DMS 273 (cell line): ENCODE measurements at regions not wholly inside any gene's neighbourhood (a gene's known extent, or its start where the extent isn't known, plus 50 kb on each side); places are given as distances from the start of the nearest gene placed in this dataset.
"Not testable (repeated sequence)": the region's sequence is repeated elsewhere in the genome, so short reads cannot be mapped to it uniquely, and the experiment has no call there.

Experiments
- DNase-seq: peaks from one replicate; lab custom pipeline; 2025; ENCODE audit not compliant: unreplicated experiment; lab: John Stamatoyannopoulos, UW

- no peak for DNase-seq
Measured at GRCh38 chr14:37650356-37651037, 55.1 kb downstream of the TTC6 start.

DNA sequence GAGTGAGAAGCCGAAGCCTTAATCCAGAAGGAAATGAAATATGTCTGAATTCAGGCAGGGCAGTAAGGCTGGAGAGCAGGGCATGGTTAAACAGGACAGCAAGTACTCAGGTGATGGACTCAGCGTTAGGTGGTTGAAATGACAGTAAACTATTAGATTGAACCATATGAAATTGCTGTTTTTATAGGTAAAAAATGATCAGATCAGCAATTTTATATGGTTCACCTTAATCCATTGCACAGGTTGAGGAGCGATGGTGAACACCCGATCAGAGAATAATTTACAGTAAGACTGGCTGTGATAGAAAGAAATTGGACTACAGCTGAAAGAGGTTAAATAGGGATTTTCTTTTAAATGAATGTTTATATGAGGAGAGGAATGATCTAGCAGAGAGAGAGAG is 56.6 kb downstream of the TTC6 start:
- DNase-seq, result no peak

DNA sequence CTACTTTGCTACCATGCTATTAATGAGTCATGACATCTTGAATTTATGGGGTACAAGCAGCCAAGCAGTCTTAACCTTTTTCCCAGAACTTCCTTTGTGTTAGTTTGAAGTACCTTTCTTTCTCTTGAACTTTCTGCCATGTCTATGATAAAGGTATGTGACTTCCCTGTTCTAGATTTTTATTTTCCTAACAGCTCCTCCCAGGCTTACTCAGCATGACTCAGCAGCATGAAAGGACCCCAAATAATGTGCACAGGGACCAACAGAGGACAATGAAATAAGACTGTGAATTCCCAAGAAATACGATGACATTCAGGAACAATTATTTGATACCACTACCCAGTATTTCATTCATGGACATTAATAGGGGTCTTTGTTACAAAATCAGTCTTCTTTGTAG is 60.0 kb downstream of the TTC6 start:
- DNase-seq, result no peak

DNA sequence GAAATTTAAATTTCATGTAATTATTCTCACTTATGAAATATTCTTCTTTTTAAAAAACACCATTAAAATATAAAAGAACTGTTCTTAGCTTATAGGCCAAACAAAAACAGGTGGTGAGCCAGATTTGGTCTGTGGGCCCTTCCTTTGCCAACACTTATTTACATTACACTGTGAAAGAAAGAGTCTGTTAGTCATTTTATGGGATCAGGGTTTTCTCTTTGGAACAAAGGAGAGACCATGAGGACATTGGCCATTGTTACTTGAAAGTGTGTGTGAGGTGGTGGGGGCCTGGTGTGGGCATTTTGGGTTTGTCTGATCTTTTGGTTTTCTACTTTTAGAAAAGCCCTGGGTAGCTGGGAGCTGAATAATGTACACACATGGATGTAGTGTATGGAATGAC is 62.7 kb downstream of the TTC6 start:
- peak; percentile 48 for DNase-seq

DNA sequence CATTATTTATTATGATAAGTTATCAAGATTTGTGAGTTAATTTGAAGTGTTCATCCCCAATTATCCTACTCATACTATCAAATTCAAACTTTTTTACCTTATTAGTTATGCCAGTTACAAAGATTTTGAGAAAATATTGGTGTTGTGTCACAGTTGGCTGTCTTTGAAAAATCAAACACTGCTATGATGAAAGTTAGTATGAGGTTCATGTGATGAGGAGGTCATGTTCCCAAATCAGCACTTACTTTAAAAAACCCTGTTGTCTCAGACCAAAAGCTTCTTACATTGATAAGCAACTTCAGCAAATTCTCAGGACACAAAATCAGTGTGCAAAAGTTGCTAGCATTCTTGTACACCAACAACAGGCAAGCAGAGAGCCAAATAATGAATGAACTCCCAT is 68.1 kb downstream of the TTC6 start:
- no peak for DNase-seq

DNA sequence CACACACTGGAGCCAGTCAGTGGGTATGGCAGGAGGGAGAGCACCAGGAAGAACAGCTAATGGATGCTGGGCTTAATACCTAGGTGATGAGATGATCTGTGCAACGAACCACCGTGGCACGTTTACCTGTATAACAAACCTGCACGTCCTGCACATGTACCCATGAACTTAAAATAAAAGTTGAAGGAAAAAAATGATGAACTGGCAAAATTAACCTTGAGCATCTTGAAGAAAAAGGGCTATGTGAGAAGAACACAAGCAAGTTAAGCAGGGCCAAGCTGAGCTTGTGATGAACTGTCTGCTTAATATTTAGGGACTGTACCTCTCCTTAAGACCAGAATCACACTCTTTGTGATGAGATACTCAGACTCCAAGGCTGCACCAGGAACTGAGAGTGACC is 70.0 kb downstream of the TTC6 start:
- DNase-seq, result no peak

- no peak for DNase-seq
Measured at GRCh38 chr14:37665951-37666350, 70.5 kb downstream of the TTC6 start.

DNA sequence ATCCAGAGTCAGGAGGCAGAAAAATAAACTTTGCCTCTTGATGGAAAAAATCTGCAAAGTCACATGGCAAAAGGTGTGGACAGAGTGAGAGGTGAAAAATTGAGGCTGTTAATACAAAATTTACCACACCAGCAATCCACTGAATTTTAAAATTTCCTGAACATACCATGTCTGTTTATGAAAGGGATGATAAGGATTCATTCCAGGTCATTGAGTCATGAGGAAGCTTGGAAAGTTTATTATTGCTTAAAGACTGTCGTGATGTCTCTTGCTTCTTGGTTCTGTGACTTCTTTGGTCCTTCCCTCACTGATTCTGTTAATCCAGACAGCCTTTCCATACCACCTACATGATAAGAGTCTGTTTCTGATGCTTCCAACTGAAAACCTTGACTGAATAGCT is 73.2 kb downstream of the TTC6 start:
- DNase-seq, result no peak

DNA sequence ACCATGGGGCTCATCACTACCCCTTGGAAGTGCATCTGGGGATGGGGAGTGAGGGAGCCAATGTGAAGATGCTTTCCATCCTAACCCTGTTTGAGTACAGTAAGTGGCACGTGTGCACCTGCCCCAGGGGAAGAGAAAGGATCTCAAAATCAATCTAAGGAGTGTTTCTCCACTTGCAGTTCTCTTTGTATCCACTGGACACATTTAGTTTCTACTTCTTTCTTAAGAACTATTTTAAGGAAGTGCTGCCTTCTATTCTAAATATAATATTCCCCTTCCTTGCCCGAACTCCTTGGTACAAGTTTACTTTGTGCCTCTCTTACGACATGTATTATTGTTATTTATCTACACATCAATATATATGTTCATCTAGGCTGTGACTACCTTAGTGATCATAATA is 73.8 kb downstream of the TTC6 start:
- peak; percentile 4 for DNase-seq

DNA sequence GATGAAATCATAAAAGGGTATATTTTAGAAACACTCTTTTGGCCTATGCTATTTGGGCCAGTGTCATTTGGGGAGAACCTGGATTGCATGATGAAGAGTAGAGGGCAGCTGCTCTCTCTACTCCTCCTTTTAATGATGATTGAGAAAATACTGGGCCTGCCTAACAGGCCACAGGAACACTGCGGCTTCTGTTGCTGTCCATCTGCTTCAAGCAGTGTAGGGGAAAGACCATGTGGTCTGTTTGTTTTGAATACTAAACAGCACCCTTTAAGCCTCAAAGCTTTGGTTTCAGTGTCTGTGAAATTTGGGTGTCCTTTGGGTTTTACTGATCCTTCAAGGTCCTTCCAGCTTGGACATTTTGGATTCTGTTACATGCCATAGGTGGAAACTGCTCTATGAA is 78.0 kb downstream of the TTC6 start:
- DNase-seq, result peak; percentile 86

GRCh38 chr14:37678916-37679315 is 83.5 kb downstream of the TTC6 start:
- DNase-seq, result no peak

DNA sequence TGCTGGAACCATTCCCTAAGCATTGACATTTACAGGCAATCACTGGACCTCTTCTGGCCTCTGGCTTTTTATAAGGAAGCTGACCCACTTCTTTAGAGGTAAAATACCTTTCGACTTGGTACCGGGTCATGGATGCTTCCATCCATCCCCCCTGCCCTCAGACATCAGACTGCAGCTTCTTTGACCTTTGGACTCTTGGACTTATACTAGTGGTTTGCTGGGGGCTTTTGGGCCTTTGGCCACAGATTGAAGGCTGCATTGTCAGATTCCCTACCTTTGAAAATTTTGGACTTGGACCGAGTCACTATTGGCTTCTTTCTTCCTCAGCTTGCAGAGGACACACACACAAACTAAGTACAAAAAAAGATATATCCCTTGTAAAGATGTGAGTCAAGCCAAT is 86.1 kb downstream of the TTC6 start:
- no peak for DNase-seq

GRCh38 chr14:37692680-37693079 is 97.3 kb downstream of the TTC6 start:
- not testable (repeated sequence) for DNase-seq

DNA sequence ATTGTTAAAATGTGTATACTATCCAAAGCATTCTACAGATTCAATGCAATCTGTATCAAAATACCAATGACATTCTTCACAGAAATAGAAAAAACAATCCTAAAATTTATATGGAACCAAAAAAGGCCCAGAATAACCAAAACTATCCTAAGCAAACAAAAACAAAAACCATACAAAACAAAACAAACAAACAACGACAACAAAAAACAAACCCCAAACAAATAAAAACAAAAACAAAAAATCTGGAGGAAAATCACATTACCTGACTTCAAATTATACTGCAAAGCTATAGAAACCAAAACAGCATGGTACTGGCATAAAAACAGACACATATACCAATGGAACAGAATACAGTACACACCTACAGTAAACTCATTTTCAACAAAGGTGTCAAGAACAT is 98.0 kb downstream of the TTC6 start:
- not testable (repeated sequence) for DNase-seq

GRCh38 chr14:37695866-37696265 is 100.4 kb downstream of the TTC6 start:
- no peak for DNase-seq

- no peak for DNase-seq
Measured at GRCh38 chr14:37697489-37698121, 102.2 kb downstream of the TTC6 start.

GRCh38 chr14:37698840-37699777 is 103.7 kb downstream of the TTC6 start:
- DNase-seq, result no peak

GRCh38 chr14:37707716-37708115 is 112.3 kb downstream of the TTC6 start:
- no peak for DNase-seq

- DNase-seq, result no peak
Measured at GRCh38 chr14:37708481-37708880, 113.1 kb downstream of the TTC6 start.

- peak; percentile 55 for DNase-seq
Measured at GRCh38 chr14:37709419-37710195, 114.2 kb downstream of the TTC6 start.

DNA sequence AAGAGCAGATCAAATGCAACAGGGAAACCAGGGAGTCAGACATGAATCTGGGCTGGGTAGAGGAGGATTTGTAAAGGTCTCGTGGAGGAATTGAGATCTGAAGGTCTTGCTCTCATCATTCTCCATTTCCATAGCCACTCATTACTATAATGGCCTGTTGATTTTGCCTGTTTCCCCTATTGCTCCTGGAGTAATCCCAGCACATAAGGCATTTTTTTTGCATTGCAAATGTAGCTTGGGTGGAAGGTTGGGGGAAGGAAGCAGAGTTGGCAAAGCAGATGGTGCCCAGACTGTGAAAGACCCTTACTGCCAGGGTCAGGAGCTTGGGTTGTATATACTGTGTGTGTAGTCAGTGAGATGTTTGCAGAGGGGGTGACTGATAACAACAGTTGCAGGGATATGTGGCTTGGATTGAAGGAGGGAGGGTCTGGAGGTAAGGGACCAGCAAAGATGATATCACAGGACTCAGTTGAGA is 116.0 kb downstream of the TTC6 start:
- no peak for DNase-seq
